Adrenal gland (tissue), 5 donors: ENCODE measurements at regions not wholly inside any gene's neighbourhood (a gene's known extent, or its start where the extent isn't known, plus 50 kb on each side); places are given as distances from the start of the nearest gene placed in this dataset.

Experiments used
- POLR2A ChIP-seq, 2 donors: fragments of 450-650 bp; IDR thresholded peaks; one replicate each; pipeline ENCODE4 v1.6.1; 2017; ENCODE audit warnings: antibody characterized with exemption in 2 of 2, mild to moderate bottlenecking in 2 of 2, moderate library complexity in 1 of 2
- TF ChIP-seq, protein P1 (sequence below), 6 experiments: fragments of 450-650 bp in 4 of 6; fragments of 200-600 bp in 2 of 6; sonication (generic) in 1 of 6; IDR thresholded peaks; 1 replicate in 5 of 6; 2 replicates in 1 of 6; pipeline versions ENCODE4 v1.5.1 to v1.8.0; 2016 to 2021; ENCODE audit warnings: antibody characterized with exemption in 6 of 6, mild to moderate bottlenecking in 2 of 6, moderate library complexity in 1 of 6
- donor health status: DM: no; HTN: no; CAD: no.

DNA sequence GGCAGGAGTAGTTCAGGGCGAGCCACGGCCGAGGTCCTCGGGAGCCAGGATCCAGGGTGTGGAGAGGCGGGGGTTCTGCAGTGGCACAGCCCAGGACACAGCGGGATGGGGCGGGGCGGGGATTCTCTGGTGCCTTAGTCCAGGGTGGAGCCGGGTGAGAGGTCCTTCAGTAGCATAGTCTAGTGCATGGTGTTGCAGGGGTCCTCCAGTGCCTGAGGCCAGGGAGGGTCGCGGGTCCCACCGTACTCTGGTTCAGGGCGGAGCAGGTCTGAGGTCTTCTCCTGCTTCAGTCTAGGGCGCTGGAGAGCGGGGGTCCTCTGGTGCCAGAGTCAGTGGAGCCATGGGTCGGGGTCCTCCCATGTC lies 131.1 kb downstream of the CCDC74A start:
- TF ChIP-seq POLR2A (IDR thresholded peaks at IDR 0.05): no peak
- TF ChIP-seq, protein P1, sequence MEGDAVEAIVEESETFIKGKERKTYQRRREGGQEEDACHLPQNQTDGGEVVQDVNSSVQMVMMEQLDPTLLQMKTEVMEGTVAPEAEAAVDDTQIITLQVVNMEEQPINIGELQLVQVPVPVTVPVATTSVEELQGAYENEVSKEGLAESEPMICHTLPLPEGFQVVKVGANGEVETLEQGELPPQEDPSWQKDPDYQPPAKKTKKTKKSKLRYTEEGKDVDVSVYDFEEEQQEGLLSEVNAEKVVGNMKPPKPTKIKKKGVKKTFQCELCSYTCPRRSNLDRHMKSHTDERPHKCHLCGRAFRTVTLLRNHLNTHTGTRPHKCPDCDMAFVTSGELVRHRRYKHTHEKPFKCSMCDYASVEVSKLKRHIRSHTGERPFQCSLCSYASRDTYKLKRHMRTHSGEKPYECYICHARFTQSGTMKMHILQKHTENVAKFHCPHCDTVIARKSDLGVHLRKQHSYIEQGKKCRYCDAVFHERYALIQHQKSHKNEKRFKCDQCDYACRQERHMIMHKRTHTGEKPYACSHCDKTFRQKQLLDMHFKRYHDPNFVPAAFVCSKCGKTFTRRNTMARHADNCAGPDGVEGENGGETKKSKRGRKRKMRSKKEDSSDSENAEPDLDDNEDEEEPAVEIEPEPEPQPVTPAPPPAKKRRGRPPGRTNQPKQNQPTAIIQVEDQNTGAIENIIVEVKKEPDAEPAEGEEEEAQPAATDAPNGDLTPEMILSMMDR (IDR thresholded peaks at IDR 0.05): no peak
